ENCODE measurements at regions not wholly inside any gene's neighbourhood (a gene's known extent, or its start where the extent isn't known, plus 50 kb on each side); places are given as distances from the start of the nearest gene placed in this dataset.
"Not testable (repeated sequence)": the region's sequence is repeated elsewhere in the genome, so short reads cannot be mapped to it uniquely, and the experiment has no call there.

GRCh38 chr1:145553795-145554194, 54.0 kb upstream of the GPR89A start:
- DNase-seq (ENCODE audit: low read depth); H3K4me3 ChIP-seq (ENCODE audit: low read depth, low read length): not testable (repeated sequence)

- no peak overlapping the region for H3K4me3 ChIP-seq (ENCODE audit: low read depth, low read length)
- DNase-seq (ENCODE audit: low read depth), result no peak
- TF ChIP-seq CTCF (conservative IDR thresholded peaks at IDR 0.05; ENCODE audit: low read depth, low read length), result no peak
Observed at GRCh38 chr1:145545055-145545454, 62.7 kb upstream of the GPR89A start.

- H3K4me3 ChIP-seq (ENCODE audit: low read depth, low read length), result not testable (repeated sequence)
- DNase-seq (ENCODE audit: low read depth), result peak; percentile 22
Observed at GRCh38 chr1:145541685-145542084, 66.1 kb upstream of the GPR89A start.

GRCh38 chr1:145541246-145541645, 66.5 kb upstream of the GPR89A start:
- peak; percentile 65 for DNase-seq (ENCODE audit: low read depth)
- H3K4me3 ChIP-seq (ENCODE audit: low read depth, low read length), result not testable (repeated sequence)

- DNase-seq (ENCODE audit: low read depth); H3K4me3 ChIP-seq (ENCODE audit: low read depth, low read length): not testable (repeated sequence)
Observed at GRCh38 chr1:145538118-145538882, 69.5 kb upstream of the GPR89A start.

GRCh38 chr1:145537003-145537402, 70.8 kb upstream of the GPR89A start:
- DNase-seq (ENCODE audit: low read depth), result peak; percentile 52
- not testable (repeated sequence) for H3K4me3 ChIP-seq (ENCODE audit: low read depth, low read length)

GRCh38 chr1:145535461-145535860, 72.3 kb upstream of the GPR89A start:
- not testable (repeated sequence) for H3K4me3 ChIP-seq (ENCODE audit: low read depth, low read length)
- DNase-seq (ENCODE audit: low read depth), result peak; percentile 77

GRCh38 chr1:145528068-145528564, 79.7 kb upstream of the GPR89A start:
- not testable (repeated sequence) for H3K4me3 ChIP-seq (ENCODE audit: low read depth, low read length)
- peak; percentile 5 for DNase-seq (ENCODE audit: low read depth)

GRCh38 chr1:145520159-145520558, 87.6 kb upstream of the GPR89A start:
- not testable (repeated sequence) for H3K4me3 ChIP-seq (ENCODE audit: low read depth, low read length); DNase-seq (ENCODE audit: low read depth)

- DNase-seq (ENCODE audit: low read depth); H3K4me3 ChIP-seq (ENCODE audit: low read depth, low read length): not testable (repeated sequence)
Observed at GRCh38 chr1:145519302-145519701, 88.5 kb upstream of the GPR89A start.

- H3K4me3 ChIP-seq (ENCODE audit: low read depth, low read length); DNase-seq (ENCODE audit: low read depth): not testable (repeated sequence)
Observed at GRCh38 chr1:145513017-145513416, 87.6 kb upstream of the NBPF20 start.

GRCh38 chr1:145508053-145508452, 82.7 kb upstream of the NBPF20 start:
- DNase-seq (ENCODE audit: low read depth); H3K4me3 ChIP-seq (ENCODE audit: low read depth, low read length): not testable (repeated sequence)

GRCh38 chr1:145505663-145506647, 80.6 kb upstream of the NBPF20 start:
- H3K4me3 ChIP-seq (ENCODE audit: low read depth, low read length); DNase-seq (ENCODE audit: low read depth): not testable (repeated sequence)

GRCh38 chr1:145504834-145505413, 79.5 kb upstream of the NBPF20 start:
- DNase-seq (ENCODE audit: low read depth); H3K4me3 ChIP-seq (ENCODE audit: low read depth, low read length): not testable (repeated sequence)

- H3K4me3 ChIP-seq (ENCODE audit: low read depth, low read length); DNase-seq (ENCODE audit: low read depth): not testable (repeated sequence)
Observed at GRCh38 chr1:145504310-145504709, 78.9 kb upstream of the NBPF20 start.

- H3K4me3 ChIP-seq (ENCODE audit: low read depth, low read length); DNase-seq (ENCODE audit: low read depth): not testable (repeated sequence)
Observed at GRCh38 chr1:145500251-145500650, 74.8 kb upstream of the NBPF20 start.

GRCh38 chr1:145495077-145495871, 69.9 kb upstream of the NBPF20 start:
- not testable (repeated sequence) for DNase-seq (ENCODE audit: low read depth); H3K4me3 ChIP-seq (ENCODE audit: low read depth, low read length)

Measured in choroid plexus epithelial cell (primary cell).